Lung microvascular endothelial cell (primary cell): ENCODE measurements at regions not wholly inside any gene's neighbourhood (a gene's known extent, or its start where the extent isn't known, plus 50 kb on each side); places are given as distances from the start of the nearest gene placed in this dataset.

Source experiments
- DNase-seq, 2 donors: peaks; one replicate each; pipeline versions ENCODE4 v3.0.0 to v3.0.0-alpha.2; 2010; ENCODE audit warnings: low read depth in 2 of 2

- no peak for DNase-seq
Observed at GRCh38 chr17:79446399-79447009, 164.3 kb downstream of the RBFOX3 start.

DNA sequence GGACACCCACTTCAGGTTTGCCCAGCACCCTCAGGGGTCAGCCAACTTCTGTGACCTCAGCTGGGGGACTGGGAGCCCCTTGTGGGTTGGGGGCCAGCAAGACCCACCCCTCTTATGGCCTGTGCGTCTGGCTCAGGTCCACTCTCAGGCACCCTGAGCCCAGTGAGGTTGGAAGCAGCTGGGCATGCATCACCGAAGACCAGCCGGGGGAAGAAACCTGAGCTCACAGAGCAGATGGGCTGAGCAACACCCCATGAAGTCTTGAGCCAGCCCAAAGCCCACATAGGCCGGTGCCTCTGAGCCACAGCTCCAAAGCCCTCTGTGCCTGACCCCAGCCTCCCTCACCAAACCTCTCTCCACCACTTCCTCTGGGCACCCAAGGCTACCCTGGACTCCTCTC lies 166.7 kb downstream of the RBFOX3 start:
- DNase-seq, result no peak

- no peak for DNase-seq
Observed at GRCh38 chr17:79443026-79443425, 167.8 kb downstream of the RBFOX3 start.

DNA sequence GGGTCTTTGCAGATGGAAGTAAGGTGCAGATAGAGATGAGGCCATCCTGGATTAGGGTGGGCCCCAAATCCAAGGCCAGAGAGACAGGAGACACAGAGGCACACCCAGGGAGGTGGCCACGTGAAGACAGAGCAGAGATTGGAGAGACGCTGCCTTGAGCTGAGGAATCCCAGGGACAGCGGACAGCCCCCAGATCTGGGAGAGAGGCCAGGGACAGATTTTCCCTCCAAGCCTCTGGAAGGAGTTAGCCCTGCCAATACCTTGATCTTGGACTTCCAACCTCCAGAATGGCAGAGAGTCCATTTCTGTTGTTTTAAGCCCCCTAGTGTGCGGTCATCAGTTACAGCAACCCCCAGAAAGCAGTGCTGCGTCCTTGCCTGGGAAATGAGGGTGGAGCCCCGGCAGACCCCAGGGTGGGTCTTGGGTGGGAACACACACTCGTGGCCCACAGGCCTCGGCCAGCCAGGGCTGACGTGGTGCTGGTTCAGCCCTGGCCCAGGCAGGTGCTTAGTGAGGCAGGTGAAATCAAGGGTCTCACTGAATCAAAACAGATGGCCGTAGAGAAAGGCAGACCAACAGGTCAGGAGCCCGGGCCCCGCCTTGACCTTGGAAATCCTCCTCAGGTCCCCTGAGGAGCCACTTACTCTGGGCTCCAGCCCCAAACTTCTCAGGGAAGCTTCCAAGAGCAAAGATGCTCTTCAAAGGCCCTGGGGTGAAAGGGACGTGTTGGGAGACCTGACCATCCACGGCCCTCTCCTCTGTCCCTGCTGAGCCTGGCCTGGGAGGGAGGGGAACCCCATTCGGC lies 169.3 kb downstream of the RBFOX3 start:
- DNase-seq, result no peak

GRCh38 chr17:79440251-79440650 lies 170.6 kb downstream of the RBFOX3 start:
- no peak for DNase-seq

GRCh38 chr17:79439493-79439892 lies 171.4 kb downstream of the RBFOX3 start:
- no peak for DNase-seq

DNA sequence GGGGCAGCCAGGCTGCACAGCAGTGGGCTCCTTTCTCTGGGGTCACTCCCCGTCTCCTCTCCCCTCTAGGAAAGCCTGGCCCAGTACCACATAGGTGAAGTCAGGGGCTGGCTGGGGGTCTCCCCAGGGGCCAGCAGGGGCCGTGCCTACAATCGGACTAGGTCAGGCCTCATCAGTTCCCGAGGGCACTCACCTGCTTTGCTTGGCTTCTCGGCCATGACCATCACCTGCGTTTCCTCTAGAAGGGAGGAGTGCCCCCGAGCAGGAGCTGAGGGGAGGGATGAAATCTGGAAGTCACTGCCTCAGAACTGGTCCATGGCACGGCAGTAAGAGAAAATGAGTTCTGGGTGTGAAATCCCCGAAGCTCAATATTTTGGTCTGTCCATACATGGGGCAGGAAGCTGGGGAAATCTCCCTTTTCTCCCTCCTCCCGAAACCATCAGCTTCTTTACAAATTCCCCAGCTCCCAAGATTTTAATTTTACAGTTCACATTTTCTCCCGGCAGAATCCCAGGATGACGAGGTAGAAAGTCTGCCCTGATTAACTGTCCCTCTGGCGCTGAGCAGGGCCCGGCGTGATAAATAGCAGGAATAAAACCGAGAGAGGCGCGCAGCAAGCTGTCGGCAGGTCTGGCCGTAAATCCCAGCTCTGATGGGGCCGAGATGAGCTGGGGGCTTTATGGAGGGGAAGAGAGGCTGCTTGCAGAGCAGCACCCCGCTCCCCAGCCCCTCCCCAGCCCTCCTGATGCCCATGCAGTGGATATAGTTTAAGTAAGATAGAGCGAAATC lies 172.1 kb downstream of the RBFOX3 start:
- no peak for DNase-seq

DNA sequence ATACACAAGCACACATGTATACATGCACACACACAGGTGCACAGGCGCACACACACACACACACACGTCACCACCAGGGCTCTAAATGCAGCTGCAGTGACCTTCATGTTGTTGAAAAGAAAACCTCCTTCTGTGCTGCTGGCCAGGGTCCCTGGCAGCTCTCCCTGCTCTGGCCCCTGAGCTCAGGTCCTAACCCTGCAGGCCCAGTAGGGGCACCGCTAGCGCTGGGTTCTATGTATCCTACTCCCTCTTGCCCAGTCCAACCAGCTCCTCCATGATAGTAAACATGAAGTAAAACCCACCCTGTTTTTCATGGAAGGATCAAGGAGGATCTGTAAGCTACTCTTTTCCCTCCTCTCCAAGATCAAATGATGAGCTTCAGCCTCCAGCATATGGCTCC lies 172.8 kb downstream of the RBFOX3 start:
- DNase-seq, result no peak

DNA sequence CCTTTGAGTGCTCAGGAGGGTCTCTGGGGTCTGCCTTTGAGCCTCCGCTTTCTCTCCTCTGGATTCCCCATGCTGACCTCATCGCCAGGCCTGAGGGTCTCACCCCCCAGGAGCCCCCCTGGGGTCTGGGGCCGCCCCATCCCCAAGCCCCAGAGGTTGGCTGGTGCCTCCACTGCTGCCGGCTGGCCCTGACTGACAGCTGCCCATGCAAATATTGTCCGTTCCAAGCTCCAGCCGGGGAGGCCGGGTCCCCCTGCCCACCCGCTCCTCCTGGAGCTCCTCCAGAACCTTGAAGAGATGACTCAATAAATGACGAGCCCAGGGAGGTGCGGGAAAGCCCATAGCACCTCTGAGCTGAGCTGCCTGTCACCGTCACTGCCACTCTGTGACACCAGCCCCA lies 173.8 kb downstream of the RBFOX3 start:
- DNase-seq, result no peak

- DNase-seq, result no peak
Observed at GRCh38 chr17:79435962-79436361, 174.9 kb downstream of the RBFOX3 start.

DNA sequence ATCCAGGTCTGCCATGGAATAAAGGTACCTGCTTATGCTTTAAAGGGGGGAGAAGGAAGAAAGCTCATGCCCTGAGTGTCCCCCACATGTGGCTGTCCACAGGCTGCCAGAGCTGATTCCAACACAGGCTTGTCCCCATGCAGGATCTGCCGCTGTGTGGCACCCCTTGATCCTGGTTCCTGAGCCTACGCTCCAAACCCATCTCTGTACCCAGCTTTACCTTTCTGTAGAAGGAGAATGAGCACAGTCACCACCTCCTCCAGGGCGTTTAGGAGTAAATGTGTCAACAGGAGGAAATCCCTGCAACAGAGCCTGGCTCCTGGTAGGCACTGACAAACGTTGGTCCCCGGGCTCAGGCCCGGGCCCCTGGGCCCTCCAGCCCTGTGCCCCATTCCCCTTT lies 175.6 kb downstream of the RBFOX3 start:
- no peak for DNase-seq

DNA sequence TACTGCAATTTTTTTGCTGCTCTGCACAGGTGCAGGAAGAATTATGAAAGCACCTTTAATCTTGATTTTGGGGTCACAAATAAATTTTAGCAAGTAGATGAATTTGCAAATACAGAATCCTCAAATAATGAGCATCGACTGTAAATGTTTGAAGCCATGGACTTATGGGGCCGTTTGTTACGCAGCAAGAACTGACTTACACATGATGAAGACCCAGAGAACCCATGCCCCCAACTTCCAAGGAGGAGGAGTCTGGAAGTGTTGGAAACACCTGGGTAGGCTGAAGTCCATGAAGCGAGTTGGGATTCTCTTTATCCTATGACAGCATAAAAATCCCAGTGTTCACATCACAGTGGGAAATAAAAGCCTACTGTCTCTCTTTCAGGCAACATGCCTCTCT lies 176.6 kb downstream of the RBFOX3 start:
- DNase-seq, result no peak

- DNase-seq, result no peak
Observed at GRCh38 chr17:79433379-79433778, 177.5 kb downstream of the RBFOX3 start.

DNA sequence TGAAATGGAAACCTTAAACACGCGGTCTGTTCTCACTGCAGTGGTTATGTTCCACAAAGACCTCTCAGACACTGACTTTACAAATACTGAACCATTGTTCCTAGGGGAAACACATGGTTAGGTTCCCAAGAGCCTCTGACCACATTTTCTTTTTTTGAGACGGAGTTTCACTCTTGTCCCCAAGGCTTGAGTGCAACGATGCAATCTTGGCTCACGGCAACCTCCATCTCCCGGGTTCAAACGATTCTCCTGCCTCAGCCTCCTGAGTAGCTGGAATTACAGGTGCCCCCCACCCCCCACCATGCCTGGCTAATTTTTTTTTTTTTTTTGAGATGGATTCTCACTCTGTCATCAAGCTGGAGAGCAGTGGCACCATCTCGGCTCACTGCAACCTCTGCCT lies 179.7 kb downstream of the RBFOX3 start:
- no peak for DNase-seq

- no peak for DNase-seq
Observed at GRCh38 chr17:79429864-79430494, 180.9 kb downstream of the RBFOX3 start.

DNA sequence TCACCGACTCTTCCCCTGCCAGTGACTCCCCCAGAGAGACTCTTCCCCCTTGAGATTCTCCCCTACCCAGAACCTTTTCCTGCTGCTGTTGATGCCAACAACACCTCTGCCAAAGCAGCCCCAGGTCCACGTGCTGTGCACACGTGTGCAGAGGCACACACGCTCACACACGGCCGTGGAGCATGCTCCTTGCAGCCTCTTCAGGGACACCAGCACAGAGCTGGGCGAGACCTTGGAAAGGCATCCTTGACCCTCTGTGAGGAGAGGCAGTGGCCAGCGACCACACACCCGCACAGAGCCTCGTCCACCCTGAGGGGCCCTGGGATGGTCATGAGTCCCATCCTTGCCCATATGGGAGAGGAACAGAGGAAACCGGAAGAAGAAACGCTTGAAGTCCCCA lies 181.9 kb downstream of the RBFOX3 start:
- no peak for DNase-seq

- DNase-seq, result no peak
Observed at GRCh38 chr17:79427621-79428539, 183.0 kb downstream of the RBFOX3 start.

- DNase-seq, result no peak
Observed at GRCh38 chr17:79425686-79426085, 185.2 kb downstream of the RBFOX3 start.

- DNase-seq, result no peak
Observed at GRCh38 chr17:79424471-79425185, 186.2 kb downstream of the RBFOX3 start.

GRCh38 chr17:79423811-79424465 lies 186.9 kb downstream of the RBFOX3 start:
- DNase-seq, result no peak
